DOHH2 (cell line): ENCODE measurements at regions not wholly inside any gene's neighbourhood (a gene's known extent, or its start where the extent isn't known, plus 50 kb on each side); places are given as distances from the start of the nearest gene placed in this dataset.

Experiments
- H3F3A ChIP-seq: fragments of 200-600 bp; sonication (generic), shearing (Covaris generic); 2 replicates; pipeline ENCODE4 v1.6.0; 2016; ENCODE audit warnings: antibody characterized with exemption, mild to moderate bottlenecking; ENCODE audit not compliant: control insufficient read depth, insufficient read depth
- H3K27ac ChIP-seq: fragments of 200-600 bp; sonication (generic); 2 replicates; pipeline ENCODE4 v1.5.1; 2014; ENCODE audit warnings: low read depth, mild to moderate bottlenecking, low read length, moderate library complexity
- H3K27me3 ChIP-seq: fragments of 200-600 bp; sonication (generic); 2 replicates; pipeline ENCODE4 v1.6.1; 2014; ENCODE audit warnings: mild to moderate bottlenecking, low read length, mixed read lengths; ENCODE audit not compliant: control insufficient read depth
- H3K36me3 ChIP-seq: fragments of 200-600 bp; sonication (generic); 2 replicates; pipeline ENCODE4 v1.6.1; 2014; ENCODE audit warnings: mild to moderate bottlenecking, low read length, moderate library complexity, mixed read lengths; ENCODE audit not compliant: control insufficient read depth
- H3K4me1 ChIP-seq: fragments of 200-600 bp; sonication (generic); 2 replicates; pipeline ENCODE4 v1.6.1; 2014; ENCODE audit warnings: mild to moderate bottlenecking, low read length, mixed read lengths; ENCODE audit not compliant: control insufficient read depth
- H3K4me2 ChIP-seq: fragments of 200-600 bp; sonication (generic); 2 replicates; pipeline ENCODE4 v1.6.0; 2014; ENCODE audit warnings: mild to moderate bottlenecking, low read length, moderate library complexity
- H3K4me3 ChIP-seq: fragments of 200-600 bp; sonication (generic); 2 replicates; pipeline ENCODE4 v1.5.1; 2014; ENCODE audit warnings: mild to moderate bottlenecking, low read length, mixed read lengths
- H3K79me2 ChIP-seq: fragments of 200-600 bp; sonication (generic); 2 replicates; pipeline ENCODE4 v1.6.1; 2014; ENCODE audit warnings: mild to moderate bottlenecking, low read length, mixed read lengths; ENCODE audit not compliant: control insufficient read depth
- H3K9me2 ChIP-seq: fragments of 200-600 bp; sonication (generic); replicated peaks from 2 replicates; pipeline ENCODE4 v1.6.1; 2014; ENCODE audit warnings: mild to moderate bottlenecking, low read length, mixed read lengths; ENCODE audit not compliant: control insufficient read depth
- H3K9me3 ChIP-seq: fragments of 200-600 bp; sonication (generic); 2 replicates; pipeline ENCODE4 v1.6.1; 2014; ENCODE audit warnings: antibody characterized with exemption, low read length, mixed read lengths; ENCODE audit not compliant: control insufficient read depth, insufficient read depth
- H4K20me1 ChIP-seq: fragments of 200-600 bp; sonication (generic); 2 replicates; pipeline ENCODE4 v1.6.0; 2014; ENCODE audit warnings: low read depth, mild to moderate bottlenecking, antibody characterized with exemption, low read length, moderate library complexity; ENCODE audit not compliant: control insufficient read depth, insufficient read depth
- EZH2phosphoT487 ChIP-seq: fragments of 200-600 bp; sonication (generic); IDR thresholded peaks from 2 replicates; pipeline ENCODE4 v1.6.1; 2017; ENCODE audit warnings: borderline replicate concordance, mild to moderate bottlenecking, antibody characterized with exemption, low read length, moderate library complexity, mixed read lengths
- TF ChIP-seq, protein P1 (sequence below): fragments of 200-600 bp; sonication (generic); IDR thresholded peaks from one replicate; pipeline ENCODE4 v1.5.1; 2014; ENCODE audit warnings: antibody characterized with exemption, mild to moderate bottlenecking, low read depth, low read length; ENCODE audit not compliant: poor library complexity, severe bottlenecking

DNA sequence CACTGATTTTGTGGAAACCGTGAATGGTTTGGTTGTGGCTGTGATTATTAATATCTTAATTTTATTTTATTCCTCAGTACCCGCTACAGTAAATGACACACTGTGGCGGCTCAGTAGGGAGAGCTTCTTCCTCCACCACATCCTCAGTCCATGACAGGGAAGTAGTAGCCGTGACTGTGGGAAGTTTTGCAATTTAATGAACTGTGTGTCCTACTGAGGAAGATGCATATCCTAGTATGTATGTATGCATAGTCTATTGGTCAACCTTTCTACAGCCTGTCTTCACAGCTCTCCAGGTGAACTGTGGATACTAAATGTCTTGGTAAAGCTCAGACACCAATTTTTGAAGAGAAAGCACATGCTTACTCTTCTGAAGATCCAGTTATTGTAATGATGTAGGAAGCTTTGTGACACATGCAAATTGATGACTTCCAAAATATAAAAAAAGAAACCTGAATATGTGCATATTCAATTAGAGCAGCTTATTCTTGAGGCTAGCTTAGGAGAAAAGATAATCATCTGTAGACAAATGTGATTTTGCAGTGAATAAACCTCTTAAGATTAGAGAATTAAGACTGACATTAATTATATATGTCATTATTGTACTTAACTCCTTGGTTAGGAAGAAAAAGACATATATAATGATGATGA, 384.3 kb upstream of the CNTNAP5 start:
- Histone ChIP-seq H3F3A (no peaks in the 10 kb centered on the region), H3K9me3 (no peaks in the 10 kb centered on the region; the same call in 1 of the 2 replicates), H3K4me3 (no peak overlapping the region), H3K79me2 (no peaks in the 10 kb centered on the region), H3K9me2 (no peaks in the 10 kb centered on the region; the same call in 1 of the 2 replicates), H3K27ac (no peak overlapping the region), H3K27me3 (no peaks in the 10 kb centered on the region), H3K4me2 (no peak overlapping the region), H3K36me3 (no peaks in the 10 kb centered on the region), H4K20me1 (no peaks in the 10 kb centered on the region), H3K4me1 (no peaks in the 10 kb centered on the region)
- TF ChIP-seq EZH2phosphoT487, result no peak
- TF ChIP-seq, protein P1, sequence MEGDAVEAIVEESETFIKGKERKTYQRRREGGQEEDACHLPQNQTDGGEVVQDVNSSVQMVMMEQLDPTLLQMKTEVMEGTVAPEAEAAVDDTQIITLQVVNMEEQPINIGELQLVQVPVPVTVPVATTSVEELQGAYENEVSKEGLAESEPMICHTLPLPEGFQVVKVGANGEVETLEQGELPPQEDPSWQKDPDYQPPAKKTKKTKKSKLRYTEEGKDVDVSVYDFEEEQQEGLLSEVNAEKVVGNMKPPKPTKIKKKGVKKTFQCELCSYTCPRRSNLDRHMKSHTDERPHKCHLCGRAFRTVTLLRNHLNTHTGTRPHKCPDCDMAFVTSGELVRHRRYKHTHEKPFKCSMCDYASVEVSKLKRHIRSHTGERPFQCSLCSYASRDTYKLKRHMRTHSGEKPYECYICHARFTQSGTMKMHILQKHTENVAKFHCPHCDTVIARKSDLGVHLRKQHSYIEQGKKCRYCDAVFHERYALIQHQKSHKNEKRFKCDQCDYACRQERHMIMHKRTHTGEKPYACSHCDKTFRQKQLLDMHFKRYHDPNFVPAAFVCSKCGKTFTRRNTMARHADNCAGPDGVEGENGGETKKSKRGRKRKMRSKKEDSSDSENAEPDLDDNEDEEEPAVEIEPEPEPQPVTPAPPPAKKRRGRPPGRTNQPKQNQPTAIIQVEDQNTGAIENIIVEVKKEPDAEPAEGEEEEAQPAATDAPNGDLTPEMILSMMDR, result no peak

DNA sequence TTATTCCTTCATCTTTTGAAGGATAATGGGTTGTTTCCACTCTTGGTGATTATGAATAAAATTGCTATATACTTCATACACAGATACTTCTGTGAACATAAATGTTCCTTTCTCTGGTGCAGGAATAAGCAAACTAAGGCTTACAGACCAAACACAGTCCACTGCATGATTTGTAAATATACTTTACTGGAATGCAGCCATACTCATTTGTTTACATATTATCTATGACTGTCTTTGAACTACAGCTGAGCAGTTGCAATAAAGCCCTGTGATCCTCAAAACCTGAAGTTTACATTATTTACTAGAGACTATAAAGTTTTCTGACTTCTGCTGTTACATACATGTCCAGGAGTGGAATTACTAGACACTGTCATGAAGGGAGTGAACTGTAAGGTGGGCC, 381.0 kb upstream of the CNTNAP5 start:
- H3F3A ChIP-seq, result no peaks in the 10 kb centered on the region
- H3K4me3 ChIP-seq, result no peak overlapping the region
- no peaks in the 10 kb centered on the region for H3K36me3 ChIP-seq
- H3K9me2 ChIP-seq, result no peaks in the 10 kb centered on the region; the same call in 1 of the 2 replicates
- no peaks in the 10 kb centered on the region for H3K4me1 ChIP-seq
- H3K9me3 ChIP-seq, result no peaks in the 10 kb centered on the region
- no peak for TF ChIP-seq EZH2phosphoT487
- TF ChIP-seq, protein P1, result no peak
- no peaks in the 10 kb centered on the region for H3K79me2 ChIP-seq
- no peak overlapping the region for H3K27ac ChIP-seq
- no peaks in the 10 kb centered on the region for H3K27me3 ChIP-seq
- no peaks in the 10 kb centered on the region for H4K20me1 ChIP-seq
- no peak overlapping the region for H3K4me2 ChIP-seq

GRCh38 chr2:123648016-123648415, 377.1 kb upstream of the CNTNAP5 start:
- H3F3A ChIP-seq, result no peaks in the 10 kb centered on the region
- H4K20me1 ChIP-seq, result no peaks in the 10 kb centered on the region
- H3K36me3 ChIP-seq, result no peaks in the 10 kb centered on the region
- H3K9me3 ChIP-seq, result no peaks in the 10 kb centered on the region
- no peaks in the 10 kb centered on the region for H3K9me2 ChIP-seq
- H3K27ac ChIP-seq, result no peak overlapping the region
- H3K4me1 ChIP-seq, result no peaks in the 10 kb centered on the region
- no peaks in the 10 kb centered on the region for H3K27me3 ChIP-seq
- H3K79me2 ChIP-seq, result no peaks in the 10 kb centered on the region
- no peak overlapping the region for H3K4me2 ChIP-seq
- no peak overlapping the region for H3K4me3 ChIP-seq
- TF ChIP-seq, protein P1, result no peak
